PC-3 (cell line): ENCODE measurements at regions not wholly inside any gene's neighbourhood (a gene's known extent, or its start where the extent isn't known, plus 50 kb on each side); places are given as distances from the start of the nearest gene placed in this dataset.

ENCODE experiments used
- ATAC-seq: fragments of 200-7000 bp; cut with Tn5 transposase; 2 replicates; pipeline ENCODE4 v1.9.1; 2020; ENCODE audit warnings: mild to moderate bottlenecking, moderate library complexity
- BruUV-seq: library from RNA; stranded (reverse); fragments of 400-500 nt; replicated peaks from 2 replicates; lab custom pipeline; 2021; lab: Mats Ljungman, UMichigan
- CTCF ChIA-PET: fragments of 300-600 bp; sonication (Branson Sonifier 250); formaldehyde crosslinking; loops from one replicate; lab custom pipeline; 2022; ENCODE audit warnings: antibody characterized with exemption; lab: Charles Lee
- POLR2A ChIA-PET: fragments of 300-600 bp; sonication (Branson Sonifier 250); formaldehyde crosslinking; loops from one replicate; lab custom pipeline; 2022; ENCODE audit warnings: antibody characterized with exemption; ENCODE audit not compliant: unreplicated experiment; lab: Charles Lee
- DNase-seq: peaks from one replicate; pipeline ENCODE4 v3.0.0-alpha.2; 2015
- H2AFZ ChIP-seq: fragments of 300-600 bp; sonication (generic); 2 replicates; pipeline ENCODE4 v1.6.0; 2016; ENCODE audit warnings: antibody characterized with exemption, low read length
- H3F3A ChIP-seq: fragments of 300-600 bp; sonication (generic); one replicate; pipeline ENCODE4 v1.6.0; 2017; ENCODE audit warnings: antibody characterized with exemption, low read length, control low read depth, mild to moderate bottlenecking; ENCODE audit not compliant: unreplicated experiment
- H3K27ac ChIP-seq: fragments of 300-600 bp; sonication (generic); 2 replicates; pipeline ENCODE4 v1.5.1; 2016; ENCODE audit warnings: mild to moderate bottlenecking, low read length
- H3K27me3 ChIP-seq: fragments of 300-600 bp; sonication (generic); 2 replicates; pipeline ENCODE4 v1.6.1; 2016; ENCODE audit warnings: low read length, mixed read lengths
- H3K36me3 ChIP-seq: fragments of 300-600 bp; sonication (generic); 2 replicates; pipeline ENCODE4 v1.6.1; 2016; ENCODE audit warnings: low read depth, mixed run types, low read length, mixed read lengths
- H3K4me1 ChIP-seq: fragments of 300-600 bp; sonication (generic); 2 replicates; pipeline ENCODE4 v1.5.1; 2016; ENCODE audit warnings: low read length; ENCODE audit not compliant: insufficient read depth
- H3K4me2 ChIP-seq: fragments of 300-600 bp; sonication (generic); 2 replicates; pipeline ENCODE4 v1.6.0; 2016; ENCODE audit warnings: low read length
- H3K4me3 ChIP-seq: fragments of 300-600 bp; sonication (generic); 2 replicates; pipeline ENCODE4 v1.5.1; 2016; ENCODE audit warnings: mild to moderate bottlenecking, low read length, mixed read lengths
- H3K79me2 ChIP-seq: fragments of 300-600 bp; sonication (generic); 2 replicates; pipeline ENCODE4 v1.6.1; 2017; ENCODE audit warnings: low read length, mixed read lengths
- H3K9ac ChIP-seq: fragments of 300-600 bp; sonication (generic); 2 replicates; pipeline ENCODE4 v1.6.0; 2016; ENCODE audit warnings: mild to moderate bottlenecking, low read length
- H3K9me2 ChIP-seq: fragments of 300-600 bp; sonication (generic); replicated peaks from 2 replicates; pipeline ENCODE4 v1.6.1; 2016; ENCODE audit warnings: mixed run types, low read length, mixed read lengths
- H3K9me3 ChIP-seq: fragments of 300-600 bp; sonication (generic); 2 replicates; pipeline ENCODE4 v1.6.1; 2016; ENCODE audit warnings: low read length, mixed read lengths
- H4K20me1 ChIP-seq: fragments of 300-600 bp; sonication (generic); 2 replicates; pipeline ENCODE4 v1.6.1; 2016; ENCODE audit warnings: low read length, mixed read lengths
- CTCF ChIP-seq: fragments of 300-600 bp; sonication (generic); conservative IDR thresholded peaks from 2 replicates; pipeline ENCODE4 v1.5.1; 2017; ENCODE audit warnings: antibody characterized with exemption, low read depth, mild to moderate bottlenecking, low read length
- EZH2 ChIP-seq: fragments of 300-600 bp; sonication (generic); IDR thresholded peaks from one replicate; pipeline ENCODE4 v1.6.1; 2017; ENCODE audit warnings: antibody characterized with exemption, mild to moderate bottlenecking, low read length; ENCODE audit not compliant: unreplicated experiment
- EZH2phosphoT487 ChIP-seq: fragments of 300-600 bp; sonication (generic); IDR thresholded peaks from 2 replicates; pipeline ENCODE4 v1.6.1; 2018; ENCODE audit warnings: mild to moderate bottlenecking, antibody characterized with exemption, low read length, borderline replicate concordance
- intact Hi-C: fragments of 100-400 bp; cut with micrococcal nuclease; formaldehyde crosslinking; loops from 2 replicates; pipeline ENCODE4 v1.9.0; 2023

GRCh38 chr2:207469943-207470729 lies 59.6 kb upstream of the CREB1 start:
- Histone ChIP-seq H3K9me2 (no peaks in the 10 kb centered on the region), H3K4me1 (peaks cover 25% of the 10 kb centered on the region), H3K4me3 (no peak overlapping the region), H3K9ac (no peak overlapping the region), H3K27me3 (no peaks in the 10 kb centered on the region), H3K79me2 (no peaks in the 10 kb centered on the region), H3K36me3 (no peaks in the 10 kb centered on the region), H3K9me3 (no peaks in the 10 kb centered on the region), H3K27ac (no peak overlapping the region), H4K20me1 (no peaks in the 10 kb centered on the region), H3F3A (no peaks in the 10 kb centered on the region), H2AFZ (no peak overlapping the region), H3K4me2 (no peak overlapping the region)
- CTCF ChIA-PET, result interaction anchor here (0.6 kb wide), 1 partner anchor 216 kb away, joined by 3 read pairs; no protein-coding TSS in a partner anchor
- ATAC-seq (no peak), DNase-seq (no peak)
- TF ChIP-seq EZH2phosphoT487, result no peak
- no peak for TF ChIP-seq EZH2
- no peak for TF ChIP-seq CTCF
- POLR2A ChIA-PET, result no interaction called here
- intact Hi-C loops, result loop anchor here (5.0 to 10.0 kb wide), 3 partner anchors 138 to 395 kb away; no protein-coding TSS in a partner anchor
- BruUV-seq, result no TSS peak

DNA sequence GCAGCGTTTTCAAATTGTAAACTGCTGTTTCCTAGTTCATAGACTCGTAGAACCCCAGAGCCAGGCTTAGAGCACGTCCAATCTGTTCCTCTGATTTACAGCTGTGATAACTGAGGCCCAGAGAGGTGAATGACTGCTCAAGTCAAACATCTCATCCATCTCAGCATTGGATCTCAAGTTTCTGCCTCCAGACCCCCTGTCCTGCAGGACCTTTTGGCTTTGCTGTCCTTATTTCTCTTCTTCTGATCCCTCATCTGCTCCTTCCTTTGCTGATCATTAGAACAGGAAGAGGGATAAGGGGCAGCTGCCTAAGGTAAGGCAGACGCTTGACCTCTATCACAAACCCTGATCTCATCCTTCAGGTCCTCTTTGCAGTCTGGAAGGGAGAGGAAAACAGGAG lies 58.5 kb upstream of the CREB1 start:
- no peaks in the 10 kb centered on the region for H3K9me3 ChIP-seq
- CTCF ChIA-PET, result no interaction called here
- POLR2A ChIA-PET, result no interaction called here
- H4K20me1 ChIP-seq, result no peaks in the 10 kb centered on the region
- DNase-seq, result no peak
- no peak overlapping the region for H3K4me2 ChIP-seq
- peaks cover 31% of the 10 kb centered on the region for H3K4me1 ChIP-seq
- H3K4me3 ChIP-seq, result no peak overlapping the region
- no peaks in the 10 kb centered on the region for H3F3A ChIP-seq
- no peaks in the 10 kb centered on the region for H3K9me2 ChIP-seq
- intact Hi-C loops, result loop anchor here (5.0 to 10.0 kb wide), 3 partner anchors 139 to 396 kb away; no protein-coding TSS in a partner anchor
- H3K27ac ChIP-seq, result no peak overlapping the region
- no peak for ATAC-seq
- no TSS peak for BruUV-seq
- H3K36me3 ChIP-seq, result no peaks in the 10 kb centered on the region
- H3K27me3 ChIP-seq, result no peaks in the 10 kb centered on the region
- TF ChIP-seq CTCF (no peak), EZH2phosphoT487 (no peak), EZH2 (no peak)
- H2AFZ ChIP-seq, result no peak overlapping the region
- H3K9ac ChIP-seq, result no peak overlapping the region
- no peaks in the 10 kb centered on the region for H3K79me2 ChIP-seq
